ENCODE measurements at regions not wholly inside any gene's neighbourhood (a gene's known extent, or its start where the extent isn't known, plus 50 kb on each side); places are given as distances from the start of the nearest gene placed in this dataset.
A peak's percentile ranks its signal among the peaks of the same experiment; 100 is the strongest.
"Not testable (repeated sequence)": the region's sequence is repeated elsewhere in the genome, so short reads cannot be mapped to it uniquely, and the experiment has no call there.

DNA sequence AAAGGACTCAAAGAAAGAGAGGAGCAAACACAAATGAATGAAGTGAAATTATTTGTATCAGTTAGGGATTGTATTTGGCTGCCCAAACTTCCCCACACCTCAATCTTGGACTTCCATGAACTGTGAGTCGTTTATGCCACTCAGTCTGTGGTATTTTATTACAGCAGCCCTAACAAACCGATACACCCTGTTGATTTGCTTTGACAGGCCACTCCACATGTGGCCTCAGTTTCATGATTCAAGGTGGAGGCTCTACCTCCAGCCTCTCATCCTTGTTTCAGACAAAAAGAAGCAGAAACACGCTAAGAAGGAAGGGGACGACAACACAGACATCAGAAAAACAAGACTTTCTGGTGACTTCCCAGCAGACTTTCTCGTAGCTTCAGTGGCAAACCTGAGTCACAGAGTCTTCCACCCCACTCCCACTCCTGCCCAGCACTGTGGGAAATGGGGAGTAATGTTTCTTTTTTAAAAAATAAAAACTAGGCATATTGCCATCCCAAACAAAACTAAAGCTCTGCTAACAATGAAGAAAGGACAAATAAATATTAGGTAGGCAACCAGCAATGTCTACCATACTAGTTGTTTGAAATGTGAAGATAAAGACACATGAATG, 52.2 kb upstream of the ABCA1 start:
- no peak for DNase-seq

DNA sequence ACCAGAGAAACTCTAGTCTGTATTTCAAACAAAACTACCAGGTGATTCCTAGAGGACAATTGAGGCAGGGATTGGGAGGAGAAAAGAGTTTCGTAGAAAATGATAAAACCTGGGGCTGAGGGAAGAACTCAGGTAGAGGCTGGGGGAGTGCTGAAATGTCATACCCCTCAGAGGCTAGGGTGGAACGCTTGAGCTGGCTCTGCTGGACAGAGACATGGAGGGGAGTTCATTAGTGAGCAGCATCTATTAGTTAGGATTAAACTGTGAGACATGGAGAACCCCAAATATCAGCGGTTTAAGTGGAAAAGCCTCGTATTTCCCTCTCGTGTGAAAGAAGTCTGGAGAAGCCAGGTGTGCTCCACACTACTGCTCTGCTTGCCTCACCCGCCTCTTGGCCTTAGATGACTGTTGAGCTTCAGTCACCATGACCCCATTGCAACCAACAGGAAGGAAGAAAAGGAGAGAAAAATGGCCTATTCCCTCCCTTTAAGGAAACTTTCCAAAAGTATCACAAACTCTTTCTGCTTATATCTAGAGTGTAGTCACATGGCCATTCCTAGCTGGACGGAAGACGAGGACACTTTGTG, 53.7 kb upstream of the ABCA1 start:
- DNase-seq: no peak

- DNase-seq: no peak
These were observed 54.6 kb upstream of the ABCA1 start for GRCh38 chr9:104982543-104982942.

DNA sequence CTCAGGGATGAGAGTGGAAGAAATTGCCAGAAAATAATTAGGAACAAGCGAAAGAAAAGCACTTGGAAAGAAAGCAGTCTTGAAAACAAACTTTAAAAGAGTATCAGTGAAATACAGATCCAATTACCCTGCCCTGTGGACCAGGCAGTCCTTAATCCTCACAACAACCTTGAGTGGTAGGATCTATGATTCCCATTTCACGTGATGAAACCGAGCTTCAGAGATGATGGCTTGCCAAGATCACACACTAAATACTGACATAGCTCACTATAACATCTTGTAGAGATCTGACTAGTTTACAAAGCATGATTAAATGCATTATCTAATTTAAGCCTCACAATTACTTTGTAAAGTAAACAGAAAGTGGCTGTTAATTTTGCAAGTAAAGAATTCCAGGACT, 55.5 kb upstream of the ABCA1 start:
- no peak for DNase-seq

GRCh38 chr9:104984121-104984520, 56.2 kb upstream of the ABCA1 start:
- no peak for DNase-seq

GRCh38 chr9:104984542-104984941, 56.6 kb upstream of the ABCA1 start:
- DNase-seq: no peak

DNA sequence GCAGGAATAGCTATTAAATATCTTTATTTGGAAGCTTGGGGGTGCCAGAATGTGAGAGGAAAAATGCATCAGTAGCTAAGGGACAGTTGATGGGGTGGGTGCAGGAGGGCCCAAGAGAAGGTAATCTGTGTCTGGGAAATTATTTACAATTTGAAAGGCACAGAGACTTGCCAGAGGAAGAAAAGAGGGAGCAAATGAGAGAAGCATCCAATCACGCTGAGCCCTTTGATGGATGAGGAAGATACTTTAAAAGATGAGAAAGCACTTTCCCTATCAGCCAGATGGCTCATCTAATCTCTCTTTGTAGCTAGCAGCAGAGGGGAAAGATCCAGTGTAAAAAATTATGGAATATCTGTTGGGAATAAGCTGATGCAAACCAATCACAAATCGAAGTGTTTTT, 57.0 kb upstream of the ABCA1 start:
- DNase-seq: no peak

DNA sequence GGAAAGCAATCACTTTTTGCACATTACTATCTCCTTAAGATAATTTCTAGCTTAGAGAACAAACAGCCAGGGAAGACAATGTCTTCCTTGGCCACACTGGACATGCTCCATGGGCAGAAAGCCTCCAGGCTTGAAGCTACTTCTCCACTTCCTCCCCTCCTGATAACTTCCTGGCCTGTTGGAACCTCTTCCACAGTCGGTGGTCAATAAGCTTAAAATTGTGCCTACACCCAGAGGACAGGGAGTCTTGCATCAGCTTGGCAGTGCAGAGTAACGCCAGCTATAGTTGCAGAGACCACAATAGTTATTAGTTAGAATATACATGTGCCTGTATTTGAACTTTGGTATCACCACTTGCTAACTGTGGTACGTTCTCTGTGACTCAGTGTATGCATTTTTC, 58.1 kb upstream of the ABCA1 start:
- DNase-seq: no peak

DNA sequence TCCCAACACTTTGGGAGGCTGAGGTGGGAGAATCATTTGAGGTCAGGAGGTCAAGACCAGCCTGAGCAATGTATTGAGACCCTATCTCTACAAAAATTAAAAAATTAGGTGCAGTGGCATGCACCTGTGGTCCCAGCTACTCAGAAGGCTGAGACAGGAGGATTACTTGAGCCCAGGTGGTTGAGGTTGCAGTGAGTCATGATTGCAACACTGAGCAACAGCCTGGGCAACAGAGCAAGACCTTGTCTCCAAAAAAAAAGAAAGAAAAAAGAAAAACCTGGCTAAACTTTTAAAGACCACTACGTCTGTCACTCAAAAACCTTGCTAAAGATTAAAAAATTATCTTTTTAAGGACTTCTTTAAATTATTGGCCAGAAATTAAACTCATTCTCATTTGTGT, 59.8 kb upstream of the ABCA1 start:
- DNase-seq: no peak

DNA sequence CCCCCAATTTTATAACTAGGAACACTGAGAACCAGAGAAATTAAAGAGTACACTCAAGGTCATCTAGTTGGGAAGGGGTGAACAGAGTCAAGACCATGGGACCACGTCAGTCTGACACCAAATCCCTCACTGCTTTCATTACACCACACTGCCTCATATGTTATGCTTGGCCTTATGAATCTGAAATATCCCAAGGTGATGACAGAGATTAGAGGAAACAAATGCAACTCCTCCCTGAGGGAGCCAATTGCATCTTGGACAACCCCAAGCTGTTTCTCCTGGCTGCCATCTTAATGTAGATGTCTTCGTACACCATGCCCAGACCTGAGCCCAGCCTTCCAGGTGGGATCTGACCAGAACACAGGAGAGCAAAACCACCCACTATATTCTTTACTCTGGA, 60.6 kb upstream of the ABCA1 start:
- DNase-seq: no peak

- DNase-seq: peak; percentile 64 to 90 (median 87)
These were observed 63.4 kb upstream of the ABCA1 start for GRCh38 chr9:104991144-104991953.

GRCh38 chr9:104992659-104993058, 64.7 kb upstream of the ABCA1 start:
- DNase-seq: peak in 1 of 3 experiments; percentile 27

GRCh38 chr9:104993291-104993963, 65.5 kb upstream of the ABCA1 start:
- no peak for DNase-seq

- no peak for DNase-seq
These were observed 69.6 kb upstream of the ABCA1 start for GRCh38 chr9:104997536-104997935.

- DNase-seq: no peak
These were observed 71.2 kb upstream of the ABCA1 start for GRCh38 chr9:104999136-104999535.

- DNase-seq: not testable (repeated sequence)
These were observed 72.6 kb upstream of the ABCA1 start for GRCh38 chr9:105000529-105000928.

- DNase-seq: no peak
These were observed 76.6 kb upstream of the ABCA1 start for GRCh38 chr9:105004466-105005090.

DNA sequence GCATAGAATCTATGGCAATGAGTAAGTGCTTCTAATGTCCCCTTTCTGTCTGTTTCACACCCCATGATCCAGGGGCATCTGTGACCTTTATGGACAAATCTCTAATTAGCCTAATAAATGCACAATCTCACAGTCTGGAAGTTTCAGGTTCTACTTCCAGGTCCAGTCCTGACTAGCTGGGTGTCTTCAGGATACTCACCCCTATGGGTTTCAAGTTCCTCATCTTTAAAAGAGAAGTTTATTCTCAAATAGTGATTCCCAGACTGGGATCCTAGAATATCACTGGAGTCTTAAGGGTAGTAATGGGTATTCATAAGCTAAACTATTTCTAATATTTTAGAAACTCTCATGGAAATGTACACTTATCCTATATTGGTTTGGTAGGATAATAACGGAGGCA, 77.2 kb upstream of the ABCA1 start:
- DNase-seq: no peak

- DNase-seq: no peak
These were observed 78.6 kb upstream of the ABCA1 start for GRCh38 chr9:105006514-105006913.

GRCh38 chr9:105007143-105007542, 79.2 kb upstream of the ABCA1 start:
- no peak for DNase-seq

DNA sequence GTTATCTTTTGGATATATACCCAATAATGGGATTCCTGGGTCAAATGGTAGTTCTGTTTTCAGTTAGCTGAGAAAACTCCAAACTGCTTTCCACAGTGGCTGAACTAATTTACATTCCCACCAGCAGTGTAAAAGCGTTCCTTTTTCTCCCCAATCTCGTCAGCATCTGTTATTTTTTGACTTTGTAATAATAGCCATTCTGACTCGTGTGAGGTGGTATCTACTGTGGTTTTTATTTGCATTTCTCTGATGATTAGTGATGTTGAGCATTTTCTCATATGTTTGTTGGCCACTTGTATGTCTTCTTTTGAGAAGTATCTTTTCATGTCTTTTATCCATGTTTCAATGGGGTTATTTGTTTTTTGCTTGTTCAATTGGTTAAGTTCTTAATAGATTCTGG, 82.1 kb upstream of the ABCA1 start:
- DNase-seq: not testable (repeated sequence)

DNA sequence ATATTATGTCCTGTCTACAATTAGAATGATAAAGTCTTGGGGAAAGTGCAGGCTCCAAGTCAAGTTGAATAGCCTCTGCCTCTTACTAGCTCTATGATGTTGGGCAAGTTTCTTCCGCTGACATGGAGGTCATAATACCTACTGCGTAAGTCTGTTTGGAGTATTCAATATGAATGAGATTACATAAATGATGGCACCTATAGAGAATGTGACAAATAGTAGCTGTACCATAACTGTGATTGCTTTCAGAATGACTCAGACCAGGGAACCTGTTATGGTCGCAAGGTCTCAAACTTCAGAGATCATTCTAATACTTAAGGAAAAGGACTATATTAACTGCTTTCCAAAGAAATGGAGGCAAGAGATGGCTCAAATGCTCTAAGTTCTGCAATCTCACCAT, 94.0 kb upstream of the ABCA1 start:
- DNase-seq: no peak

DNA sequence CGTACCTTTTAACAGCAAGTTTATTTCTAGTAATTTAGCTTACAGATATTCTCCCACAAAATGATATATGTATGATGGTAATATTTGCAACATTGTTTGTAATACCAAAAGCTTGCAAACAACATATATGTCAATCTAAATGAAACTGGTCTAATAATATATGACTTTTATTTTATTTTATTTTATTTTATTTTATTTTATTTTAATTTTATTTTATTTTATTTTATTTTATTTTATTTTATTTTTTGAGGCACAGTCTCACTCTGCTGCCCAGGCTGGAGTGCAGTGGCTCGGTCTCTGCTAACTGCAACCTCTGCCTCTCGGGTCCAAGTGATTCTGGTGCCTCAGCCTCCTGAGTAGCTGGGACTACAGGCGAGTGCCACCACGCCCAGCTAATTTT, 94.6 kb upstream of the ABCA1 start:
- DNase-seq: not testable (repeated sequence)

Data from NCI-H1417 (cell line).